ENCODE measurements at regions not wholly inside any gene's neighbourhood (a gene's known extent, or its start where the extent isn't known, plus 50 kb on each side); places are given as distances from the start of the nearest gene placed in this dataset.

- H3K27ac Mint-ChIP-seq = no peak overlapping the region
- no peaks in the 10 kb centered on the region for H3K36me3 ChIP-seq (replicated peaks in 1 of 2; ENCODE audit: control insufficient read depth in 1 of 2, insufficient read depth in 2 of 2, low read length in 2 of 2)
- H3K9me3 Mint-ChIP-seq = peaks cover 0 to 5% (median 2%) of the 10 kb centered on the region in 7 donors
- H3K36me3 Mint-ChIP-seq = no peaks in the 10 kb centered on the region
- H3K4me1 Mint-ChIP-seq = no peaks in the 10 kb centered on the region
- 53% methylated on average over 2 of the region's 5 CpGs for WGBS (ENCODE audit: insufficient coverage)
- H3K27me3 Mint-ChIP-seq (ENCODE audit: low read depth in 3 of 3) = peaks cover 5 to 16% (median 12%) of the 10 kb centered on the region in 3 donors
- no peak for DNase-seq
- intact Hi-C loops (cut with micrococcal nuclease) = no loop called here
- H3K4me3 Mint-ChIP-seq = no peak overlapping the region
- no peaks in the 10 kb centered on the region for H3K79me2 ChIP-seq (ENCODE audit: insufficient read depth, low read length)
- H3K4me2 ChIP-seq (replicated peaks; ENCODE audit: extremely low read depth, low read length, poor library complexity, severe bottlenecking) = no peak overlapping the region
- no peak overlapping the region for H3K9ac ChIP-seq (ENCODE audit: insufficient read depth, low read length, poor library complexity, severe bottlenecking)
- no peaks in the 10 kb centered on the region for H3K4me1 ChIP-seq (ENCODE audit: control insufficient read depth in 1 of 2, insufficient read depth in 2 of 2, low read length in 2 of 2)
- no peak overlapping the region for H2AFZ ChIP-seq (ENCODE audit: insufficient read depth, low read depth, low read length, poor library complexity, severe bottlenecking)
- H3K4me3 ChIP-seq (replicated peaks in 1 of 3; ENCODE audit: low read depth in 2 of 3, low read length in 3 of 3) = no peak overlapping the region
- H3K9me3 ChIP-seq (replicated peaks in 1 of 2; ENCODE audit: control insufficient read depth in 1 of 2, insufficient read depth in 1 of 2, low read length in 2 of 2) = no peaks in the 10 kb centered on the region
- no peaks in the 10 kb centered on the region for H4K20me1 ChIP-seq (ENCODE audit: insufficient read depth, low read length)
- no peak for TF ChIP-seq CTCF (IDR thresholded peaks at IDR 0.05)
- H3K27me3 ChIP-seq (ENCODE audit: control insufficient read depth in 2 of 2, insufficient read depth in 2 of 2, low read length in 2 of 2) = peaks cover 0 to 8% of the 10 kb centered on the region in 2 donors
- H3K27ac ChIP-seq (ENCODE audit: low read depth in 1 of 2, low read length in 2 of 2) = no peak overlapping the region
Observed at GRCh38 chr19:29378543-29379080, 147.2 kb upstream of the VSTM2B start.

- no peaks in the 10 kb centered on the region for H3K9me3 ChIP-seq (replicated peaks in 1 of 2; ENCODE audit: control insufficient read depth in 1 of 2, insufficient read depth in 1 of 2, low read length in 2 of 2)
- no peak for DNase-seq
- no peak overlapping the region for H3K4me3 ChIP-seq (replicated peaks in 1 of 3; ENCODE audit: low read depth in 2 of 3, low read length in 3 of 3)
- H3K79me2 ChIP-seq (ENCODE audit: insufficient read depth, low read length) = no peaks in the 10 kb centered on the region
- H3K4me2 ChIP-seq (replicated peaks; ENCODE audit: extremely low read depth, low read length, poor library complexity, severe bottlenecking) = no peak overlapping the region
- Mint-ChIP-seq H3K4me3 (no peak overlapping the region), H3K27me3 (ENCODE audit: low read depth in 3 of 3) (peaks cover 5 to 16% (median 12%) of the 10 kb centered on the region in 3 donors), H3K36me3 (no peaks in the 10 kb centered on the region), H3K4me1 (no peaks in the 10 kb centered on the region), H3K27ac (peak overlapping the region in 1 of 7 donors; percentile 41), H3K9me3 (peaks cover 0 to 5% (median 0%) of the 10 kb centered on the region in 7 donors)
- H3K9ac ChIP-seq (ENCODE audit: insufficient read depth, low read length, poor library complexity, severe bottlenecking) = no peak overlapping the region
- no peaks in the 10 kb centered on the region for H4K20me1 ChIP-seq (ENCODE audit: insufficient read depth, low read length)
- no peaks in the 10 kb centered on the region for H3K36me3 ChIP-seq (replicated peaks in 1 of 2; ENCODE audit: control insufficient read depth in 1 of 2, insufficient read depth in 2 of 2, low read length in 2 of 2)
- no peak overlapping the region for H3K27ac ChIP-seq (ENCODE audit: low read depth in 1 of 2, low read length in 2 of 2)
- intact Hi-C loops (cut with micrococcal nuclease) = no loop called here
- WGBS (ENCODE audit: insufficient coverage) = 29% methylated on average over 6 of the region's 13 CpGs
- H2AFZ ChIP-seq (ENCODE audit: insufficient read depth, low read depth, low read length, poor library complexity, severe bottlenecking) = no peak overlapping the region
- H3K4me1 ChIP-seq (ENCODE audit: control insufficient read depth in 1 of 2, insufficient read depth in 2 of 2, low read length in 2 of 2) = no peaks in the 10 kb centered on the region
- H3K27me3 ChIP-seq (ENCODE audit: control insufficient read depth in 2 of 2, insufficient read depth in 2 of 2, low read length in 2 of 2) = peaks cover 0 to 8% of the 10 kb centered on the region in 2 donors
- TF ChIP-seq CTCF (IDR thresholded peaks at IDR 0.05) = no peak
Observed at GRCh38 chr19:29379257-29380021, 146.4 kb upstream of the VSTM2B start.

Measured in CD14-positive monocyte (primary cell).